IPS-NIHi7 (cell line): ENCODE measurements at regions not wholly inside any gene's neighbourhood (a gene's known extent, or its start where the extent isn't known, plus 50 kb on each side); places are given as distances from the start of the nearest gene placed in this dataset.

Source experiments
- DNase-seq: peaks from one replicate; pipeline ENCODE4 v3.0.0; 2012; ENCODE audit warnings: mixed read lengths; ENCODE audit errors: extremely low spot score

DNA sequence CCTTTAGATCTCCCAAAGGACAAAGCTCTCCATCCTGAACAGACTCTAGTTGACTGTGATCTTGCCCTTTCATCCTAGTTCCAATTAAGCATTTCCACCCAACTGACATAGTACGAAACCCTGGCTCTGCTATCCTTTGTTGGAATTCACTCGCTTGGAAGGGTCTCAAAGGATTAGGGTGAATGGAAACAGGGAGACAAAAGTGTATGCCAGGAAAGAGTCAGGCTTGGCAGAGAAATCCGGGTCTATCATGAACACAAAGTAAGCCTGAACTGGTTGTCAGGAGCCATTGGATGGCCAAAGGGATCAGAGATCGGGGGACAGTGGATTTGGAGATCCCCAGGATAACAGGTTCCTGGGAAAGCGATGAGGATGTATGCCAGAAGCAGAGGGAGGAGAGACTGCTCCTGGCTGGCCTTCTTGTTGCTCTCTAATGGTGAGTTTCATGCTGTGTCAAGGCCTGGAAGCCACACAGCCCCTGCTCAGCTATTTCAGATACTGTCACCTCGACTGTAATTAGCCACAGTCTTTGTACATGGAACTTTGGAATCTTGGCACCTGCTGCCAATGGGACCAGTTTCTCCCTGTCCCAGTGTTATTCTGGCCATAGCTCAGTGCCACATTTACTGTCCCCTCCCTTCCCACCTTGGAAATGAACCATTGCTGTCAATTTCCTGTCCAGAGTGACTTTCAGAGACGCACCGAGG lies 1168.7 kb upstream of the AUTS2 start:
- no peak for DNase-seq

- DNase-seq = no peak
Observed at GRCh38 chr7:68432585-68432984, 1165.7 kb upstream of the AUTS2 start.

DNA sequence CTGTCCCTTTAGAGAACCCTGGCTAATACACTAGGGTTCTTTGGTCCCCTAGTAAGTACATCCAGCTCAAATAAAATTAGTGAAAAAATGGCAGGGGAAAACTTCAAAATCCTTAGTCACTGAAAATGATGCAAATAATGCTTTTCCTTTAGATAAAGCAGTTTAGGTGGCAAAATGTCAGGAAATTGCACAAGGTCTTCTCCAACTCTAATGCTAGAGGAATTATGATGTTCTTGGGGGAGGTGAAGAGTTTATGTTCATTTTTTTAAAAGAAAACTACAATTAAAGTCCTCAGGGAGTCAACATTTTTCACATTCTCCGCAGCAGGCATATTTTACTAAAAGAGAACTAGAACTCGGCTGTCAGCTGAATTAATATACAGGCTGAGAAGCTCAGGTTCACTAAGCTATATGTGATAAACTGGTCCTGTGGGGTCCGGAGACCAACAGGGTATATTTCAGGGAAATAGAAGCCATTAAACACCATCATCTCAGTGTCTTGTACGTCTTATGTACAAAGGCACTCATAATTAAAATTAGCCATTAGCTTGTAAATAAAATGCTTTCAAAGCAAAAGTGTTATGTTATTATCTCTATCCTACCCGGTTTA lies 1164.7 kb upstream of the AUTS2 start:
- no peak for DNase-seq

- no peak for DNase-seq
Observed at GRCh38 chr7:68434857-68435256, 1163.4 kb upstream of the AUTS2 start.

DNA sequence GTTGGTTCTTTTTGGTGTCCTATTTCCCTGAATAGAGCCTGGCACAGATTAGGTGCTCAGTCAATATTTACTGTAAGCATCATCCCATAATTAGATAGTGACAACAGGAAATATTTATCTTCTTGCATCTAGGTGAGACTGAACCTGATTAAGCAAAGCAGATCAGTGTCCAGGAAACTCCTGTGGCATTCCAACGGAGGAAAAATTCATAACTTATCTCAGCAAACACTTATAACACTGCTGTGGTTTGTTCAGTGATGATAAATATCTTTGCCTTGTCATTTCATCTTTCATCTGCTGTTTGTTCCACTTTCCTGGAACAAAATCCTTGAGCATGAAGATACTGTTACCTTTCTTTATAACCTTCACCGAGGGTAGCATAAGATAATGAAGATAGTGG lies 1160.3 kb upstream of the AUTS2 start:
- DNase-seq = no peak

- no peak for DNase-seq
Observed at GRCh38 chr7:68438811-68439210, 1159.5 kb upstream of the AUTS2 start.

GRCh38 chr7:68439897-68440296 lies 1158.4 kb upstream of the AUTS2 start:
- DNase-seq = no peak

DNA sequence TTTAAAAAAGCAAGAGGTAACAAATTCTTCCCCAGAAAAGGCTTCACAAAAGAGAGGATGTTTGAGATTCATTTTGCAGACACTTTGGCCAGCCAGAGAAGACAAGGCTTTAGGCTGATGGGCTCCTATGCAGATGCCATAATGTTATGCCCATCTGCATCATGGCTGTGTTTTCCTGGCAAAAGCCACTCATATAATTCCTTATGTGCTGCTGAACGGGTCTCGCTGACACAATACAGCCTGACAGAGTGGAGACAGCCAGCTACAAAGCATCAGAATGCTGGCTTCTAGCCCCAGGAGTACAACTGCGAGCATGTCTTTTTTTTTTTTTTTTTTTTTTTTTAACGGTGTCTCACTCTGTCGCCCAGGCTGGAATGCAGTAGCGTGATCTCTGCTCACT lies 1157.4 kb upstream of the AUTS2 start:
- no peak for DNase-seq

- no peak for DNase-seq
Observed at GRCh38 chr7:68441645-68442044, 1156.6 kb upstream of the AUTS2 start.

- DNase-seq = no peak
Observed at GRCh38 chr7:68442931-68443631, 1155.2 kb upstream of the AUTS2 start.

- no peak for DNase-seq
Observed at GRCh38 chr7:68444042-68444441, 1154.2 kb upstream of the AUTS2 start.

DNA sequence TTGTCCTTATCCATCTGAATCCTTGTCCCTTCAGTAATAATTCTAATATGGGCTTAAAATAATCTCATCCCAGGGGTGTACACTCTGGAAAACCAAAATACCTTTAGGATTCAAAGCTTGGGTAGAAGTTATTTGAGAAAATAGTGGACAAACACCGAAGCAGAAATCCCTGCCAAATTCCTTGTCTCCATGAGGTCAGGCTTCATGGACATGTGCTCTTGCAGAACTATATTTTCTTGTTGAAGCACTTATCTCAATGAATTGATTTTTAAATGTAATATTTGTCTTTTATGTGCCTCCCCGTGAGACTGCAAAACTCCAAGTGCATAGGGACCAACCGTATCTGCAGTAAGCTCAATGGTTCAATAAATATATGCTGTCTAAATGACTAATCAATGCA lies 1153.3 kb upstream of the AUTS2 start:
- no peak for DNase-seq

DNA sequence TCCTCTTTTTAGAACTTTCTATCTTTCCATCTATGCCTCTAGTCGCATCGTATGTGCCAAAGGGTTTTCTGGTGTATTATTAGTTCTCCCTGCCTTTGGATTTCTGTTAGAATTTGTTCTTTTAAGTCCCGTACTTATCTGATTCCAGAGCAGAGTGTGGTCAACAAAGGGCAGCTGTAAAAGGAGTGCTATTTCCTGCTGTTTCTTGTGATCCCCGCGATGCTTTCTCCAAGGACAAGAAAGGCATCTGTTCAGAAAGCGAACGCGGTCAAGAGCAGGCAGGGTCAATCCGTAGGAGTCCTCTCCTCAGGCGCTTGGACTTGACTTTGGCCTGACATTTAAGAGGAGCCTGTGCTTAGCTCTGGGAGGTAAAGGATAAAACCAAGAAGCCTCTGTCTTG lies 1152.1 kb upstream of the AUTS2 start:
- DNase-seq = no peak

GRCh38 chr7:68449099-68449498 lies 1149.2 kb upstream of the AUTS2 start:
- DNase-seq = no peak

DNA sequence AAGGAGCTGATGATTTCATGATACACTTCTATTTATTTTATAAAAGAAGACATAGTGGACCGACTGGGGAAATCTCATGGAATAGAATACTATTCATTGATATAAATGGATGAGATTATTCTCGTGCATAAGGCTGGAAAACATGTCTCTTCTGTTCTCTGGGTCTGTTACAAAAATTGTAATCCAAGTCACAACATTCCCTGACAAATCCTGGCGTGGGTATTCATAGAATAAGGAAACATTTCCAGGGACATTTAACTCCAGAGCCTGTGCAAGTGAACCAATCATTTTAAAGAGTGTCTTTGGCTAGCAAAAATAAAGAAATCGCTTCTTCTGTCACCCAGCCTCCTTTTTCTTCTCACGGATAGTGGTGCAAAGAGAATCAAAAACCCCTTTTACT lies 1148.5 kb upstream of the AUTS2 start:
- no peak for DNase-seq

GRCh38 chr7:68454931-68455330 lies 1143.3 kb upstream of the AUTS2 start:
- DNase-seq = no peak

GRCh38 chr7:68456469-68456868 lies 1141.8 kb upstream of the AUTS2 start:
- no peak for DNase-seq

DNA sequence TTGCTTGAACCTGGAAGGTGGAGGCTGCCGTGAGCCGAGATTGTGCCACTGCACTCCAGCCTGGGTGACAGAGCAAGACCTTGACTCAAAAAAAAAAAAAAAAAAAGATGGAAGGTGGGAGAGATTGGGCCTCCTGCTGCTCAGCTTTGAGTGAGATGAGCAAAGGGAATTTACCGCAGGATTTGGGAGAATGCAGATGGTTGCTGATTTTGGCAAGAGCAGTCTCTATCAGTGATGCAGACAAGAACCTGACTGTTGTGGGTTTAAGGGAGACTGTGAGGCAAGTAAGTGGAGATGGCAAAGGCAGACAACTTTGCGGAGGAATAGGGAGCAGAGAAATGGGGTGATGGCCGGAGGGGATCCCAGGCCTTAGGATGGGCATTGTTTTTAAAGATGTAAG lies 1140.8 kb upstream of the AUTS2 start:
- DNase-seq = no peak

DNA sequence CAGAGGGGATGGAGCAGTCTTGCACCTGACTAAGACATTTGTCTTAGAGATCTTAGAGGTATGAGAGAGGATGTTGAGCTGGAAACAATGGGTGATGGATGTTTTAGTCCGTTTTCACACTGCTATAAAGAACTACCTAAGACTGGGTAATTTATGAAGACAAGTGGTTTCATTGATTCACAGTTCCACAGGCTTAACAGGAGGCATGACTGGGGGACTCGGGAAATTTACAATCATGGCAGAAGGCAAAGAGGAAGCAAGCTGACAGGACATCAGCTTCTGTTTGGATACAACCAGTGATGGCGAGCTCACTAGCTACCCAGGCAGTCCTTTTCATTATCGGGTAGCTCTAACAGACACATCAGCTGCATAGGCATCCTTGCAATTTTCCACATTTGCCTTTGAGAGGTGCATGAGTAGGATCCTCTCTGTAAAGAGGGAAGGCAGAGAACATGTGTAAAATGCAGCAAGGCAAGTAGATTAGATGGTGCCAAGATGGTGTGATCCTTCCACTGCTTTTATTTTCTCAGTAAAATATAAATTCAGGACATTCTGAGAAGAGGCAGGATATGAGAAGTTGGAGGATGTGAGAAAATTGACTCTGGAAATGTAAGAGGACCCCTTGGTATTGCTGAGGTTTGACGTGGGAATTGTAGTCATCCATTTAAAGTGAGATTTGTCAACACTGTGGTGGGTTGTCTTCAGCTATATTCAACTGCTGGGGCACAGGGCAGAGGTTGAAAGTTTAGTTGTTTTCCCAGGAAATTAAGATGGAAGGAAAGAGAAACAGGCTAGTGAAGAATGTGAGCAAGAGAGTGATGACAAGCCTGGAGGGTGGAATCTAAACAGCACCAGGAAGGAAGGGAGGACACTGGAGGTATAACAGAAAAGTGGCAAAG lies 1140.0 kb upstream of the AUTS2 start:
- no peak for DNase-seq

- DNase-seq = no peak
Observed at GRCh38 chr7:68461430-68461829, 1136.8 kb upstream of the AUTS2 start.

DNA sequence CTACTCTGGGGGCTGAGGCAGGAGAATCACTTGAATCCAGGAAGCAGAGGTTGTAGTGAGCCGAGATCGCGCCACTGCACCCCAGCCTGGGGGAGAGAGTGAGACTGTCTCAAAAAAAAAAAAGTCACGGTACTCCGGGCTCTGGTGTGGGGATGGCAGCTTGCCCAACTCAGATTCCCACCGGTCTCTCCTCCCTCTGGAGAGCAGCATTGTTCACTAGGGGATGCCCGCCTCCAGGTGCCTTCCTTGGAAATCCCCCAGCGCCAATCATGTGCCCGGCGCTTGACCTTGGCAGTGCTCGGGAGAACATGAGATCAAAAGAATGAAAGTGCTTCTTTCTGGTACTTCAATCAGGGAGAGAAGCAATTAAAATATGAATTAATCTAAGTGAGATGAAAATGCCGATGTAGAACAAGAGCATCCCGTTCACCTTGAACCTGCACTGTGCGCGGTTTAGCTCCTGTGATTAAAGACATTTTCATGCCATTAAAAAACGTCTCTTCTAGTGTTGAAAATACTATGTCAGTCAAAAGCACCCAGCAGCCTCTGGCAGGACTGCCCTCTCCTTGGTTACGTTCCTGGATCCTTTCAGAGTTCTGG lies 1127.3 kb upstream of the AUTS2 start:
- DNase-seq = no peak

DNA sequence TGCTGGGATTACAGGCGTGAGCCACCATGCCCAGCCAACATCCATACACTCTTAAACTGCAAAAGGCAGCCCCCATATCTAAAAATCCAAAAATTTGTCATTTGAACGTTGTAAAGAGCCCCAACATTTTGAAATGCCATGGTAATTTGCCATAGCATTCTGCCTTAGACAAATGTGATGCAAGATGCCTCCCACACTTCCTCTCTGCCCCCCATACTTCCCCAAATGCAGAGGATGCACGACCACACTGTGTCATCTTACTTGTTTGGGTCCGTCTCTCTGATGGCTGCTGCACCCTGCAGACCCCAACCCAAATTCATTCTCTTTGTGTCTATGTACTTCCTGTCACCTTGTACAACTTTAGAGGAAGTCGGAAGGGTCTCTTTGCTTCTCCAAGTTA lies 1125.6 kb upstream of the AUTS2 start:
- DNase-seq = no peak
